ENCODE measurements at regions not wholly inside any gene's neighbourhood (a gene's known extent, or its start where the extent isn't known, plus 50 kb on each side); places are given as distances from the start of the nearest gene placed in this dataset.

DNA sequence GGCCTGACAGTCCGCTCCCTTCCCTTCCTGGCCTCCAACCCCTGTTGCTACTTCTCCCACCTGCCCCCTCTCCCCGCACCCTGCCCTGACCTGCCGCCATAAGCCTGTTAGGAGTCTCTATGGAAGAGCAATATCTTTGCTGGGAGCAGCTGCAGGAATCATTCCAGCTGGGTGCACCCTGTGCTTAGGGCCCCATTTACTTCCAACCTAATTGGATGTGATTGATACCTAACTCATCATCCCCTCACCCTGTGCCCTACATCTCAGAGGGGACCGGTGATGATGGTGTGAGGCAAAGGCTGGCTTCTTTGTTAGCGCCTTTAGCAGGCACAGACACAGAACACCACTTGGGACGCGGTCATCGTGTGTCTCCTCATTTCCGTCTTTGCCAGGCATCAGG lies 80.0 kb upstream of the FAM180A start:
- DNase-seq (ENCODE audit: low spot score): no peak

DNA sequence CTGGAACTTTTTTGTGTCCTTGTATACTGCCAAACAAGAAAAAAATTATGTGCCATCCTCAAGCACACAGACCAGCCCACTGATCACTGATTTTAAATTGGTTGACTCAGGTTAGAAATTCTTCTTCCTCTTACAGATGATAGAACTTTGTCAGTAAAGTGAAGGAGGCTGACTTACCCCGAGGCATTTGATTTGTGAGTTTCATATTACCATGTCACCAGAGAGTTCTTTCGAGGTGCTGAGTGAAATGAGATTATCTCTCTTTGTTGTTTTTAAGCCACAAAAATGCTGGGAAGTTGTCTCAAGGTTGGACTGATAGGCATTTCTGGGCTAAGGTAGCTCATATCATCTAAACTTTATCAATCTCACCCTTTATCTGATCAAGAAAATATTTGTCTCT lies 78.8 kb upstream of the FAM180A start:
- no peak for DNase-seq (ENCODE audit: low spot score)

DNA sequence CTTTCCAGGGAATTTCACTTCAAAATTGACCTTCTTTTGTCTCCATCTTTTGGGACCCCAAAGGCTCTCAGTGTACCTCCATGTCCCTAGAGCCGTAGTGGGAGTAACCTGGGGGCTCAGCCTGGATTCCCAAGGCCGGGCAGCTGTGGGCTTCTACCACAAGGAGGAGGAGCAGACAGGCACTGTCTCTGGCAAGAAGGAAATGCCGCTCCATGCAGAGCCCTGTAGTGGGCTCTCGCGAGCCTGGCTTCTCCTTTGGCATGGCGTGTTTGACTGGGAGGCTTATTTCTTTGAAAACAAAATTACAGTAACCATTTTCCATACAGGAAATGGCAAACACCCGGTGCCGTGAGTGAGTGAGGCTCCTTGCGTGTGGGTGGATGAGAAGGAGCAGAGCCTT lies 76.8 kb upstream of the FAM180A start:
- DNase-seq (ENCODE audit: low spot score): no peak

DNA sequence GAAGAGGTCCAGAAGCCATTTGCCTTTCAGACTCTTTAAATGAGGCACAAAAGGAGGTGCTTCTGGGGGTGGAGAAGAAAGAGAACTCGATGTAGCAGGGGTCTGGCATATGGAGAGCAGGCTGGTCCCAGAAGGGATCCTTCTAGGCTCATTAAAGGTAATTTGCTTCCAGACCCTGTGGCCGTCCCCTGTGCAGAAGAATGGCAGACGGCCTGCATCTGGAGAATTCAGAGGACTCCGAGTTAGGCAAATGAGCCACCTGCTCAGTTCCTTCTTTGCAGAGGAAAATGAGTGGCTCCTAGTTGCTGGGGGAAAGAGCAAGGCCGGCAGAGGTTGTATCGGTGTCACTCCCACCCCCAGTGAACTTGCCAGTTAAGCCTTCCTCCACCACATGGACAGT lies 73.8 kb upstream of the FAM180A start:
- DNase-seq (ENCODE audit: low spot score): no peak

DNA sequence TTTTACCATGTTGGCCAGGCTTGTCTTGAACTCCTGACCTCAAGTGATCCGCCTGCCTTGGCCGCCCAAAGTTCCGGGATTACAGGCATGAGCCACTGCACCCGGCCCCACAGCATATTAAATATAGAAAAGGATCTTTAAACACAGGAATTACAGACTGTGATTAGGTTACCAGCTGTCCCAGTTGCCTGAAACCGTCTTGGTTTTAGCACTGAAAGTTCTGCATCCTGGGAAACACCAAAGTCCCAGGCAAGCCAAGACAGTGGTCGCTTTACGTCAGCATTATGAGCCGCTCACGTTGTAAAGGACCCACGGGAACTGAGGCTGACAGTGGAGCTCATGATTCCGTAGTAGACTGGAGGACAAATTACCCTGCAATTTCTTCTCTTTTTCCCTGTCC lies 69.0 kb upstream of the FAM180A start:
- DNase-seq (ENCODE audit: low spot score): no peak

DNA sequence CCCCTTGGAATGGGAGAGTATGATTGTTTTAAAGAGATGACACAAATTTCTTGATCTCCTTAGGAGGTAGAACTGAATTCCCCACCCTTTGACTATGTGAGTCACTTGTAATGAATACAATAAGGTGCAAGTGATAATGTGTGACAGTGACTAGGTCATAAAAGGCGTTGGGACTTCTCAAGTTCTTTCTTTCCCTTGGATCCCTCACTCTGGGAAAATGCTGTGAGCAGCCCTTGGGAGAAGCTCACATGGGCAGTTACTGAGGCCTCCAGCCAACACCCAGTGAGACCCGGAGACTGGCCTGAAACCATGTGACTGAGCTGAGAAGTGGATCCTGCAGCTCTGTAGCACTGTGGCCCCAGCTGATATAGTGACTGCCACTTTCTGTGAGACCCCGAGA lies 66.4 kb upstream of the FAM180A start:
- DNase-seq (ENCODE audit: low spot score): no peak

DNA sequence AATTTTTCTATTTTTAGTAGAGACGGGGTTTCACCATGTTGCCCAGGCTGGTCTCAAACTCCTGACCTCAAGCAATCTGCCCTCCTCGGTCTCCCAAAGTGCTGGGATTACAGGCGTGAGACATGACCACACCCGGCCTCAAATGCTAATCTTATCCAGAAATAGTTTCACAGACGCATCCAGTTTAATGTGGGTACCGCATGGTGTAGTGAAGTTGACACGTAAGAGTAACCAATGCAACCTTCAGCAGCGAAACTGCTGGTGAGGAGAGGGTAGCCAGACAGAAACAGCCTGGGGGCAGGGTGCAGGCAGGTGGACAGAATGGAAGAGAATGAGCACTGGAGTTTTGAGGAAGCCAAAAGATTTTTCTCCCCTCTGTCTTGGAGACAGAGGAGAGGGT lies 63.5 kb upstream of the FAM180A start:
- DNase-seq (ENCODE audit: low spot score): no peak

GRCh38 chr7:135811506-135811905 lies 62.9 kb upstream of the FAM180A start:
- no peak for DNase-seq (ENCODE audit: low spot score)

DNA sequence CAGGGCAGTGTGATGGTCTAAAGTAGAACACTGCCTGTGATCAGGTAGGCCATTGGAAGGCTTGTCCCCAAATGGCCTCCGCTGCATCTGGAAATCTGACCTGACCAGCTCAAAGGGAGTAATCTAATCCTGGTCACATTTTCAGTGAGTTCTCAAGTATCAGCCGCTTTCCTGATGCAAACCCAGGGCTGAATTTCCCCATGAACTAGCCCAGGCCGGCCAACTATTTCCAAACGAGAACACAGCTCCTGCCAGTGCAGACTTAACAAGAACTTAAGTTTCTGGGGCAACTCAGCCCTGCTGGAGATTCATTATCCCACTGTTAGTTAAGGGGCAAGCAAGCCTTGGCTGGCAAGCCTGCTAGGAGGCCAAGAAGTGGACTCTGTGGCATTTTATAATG lies 59.6 kb upstream of the FAM180A start:
- DNase-seq (ENCODE audit: low spot score): no peak

GRCh38 chr7:135803143-135803542 lies 54.5 kb upstream of the FAM180A start:
- DNase-seq (ENCODE audit: low spot score): no peak

DNA sequence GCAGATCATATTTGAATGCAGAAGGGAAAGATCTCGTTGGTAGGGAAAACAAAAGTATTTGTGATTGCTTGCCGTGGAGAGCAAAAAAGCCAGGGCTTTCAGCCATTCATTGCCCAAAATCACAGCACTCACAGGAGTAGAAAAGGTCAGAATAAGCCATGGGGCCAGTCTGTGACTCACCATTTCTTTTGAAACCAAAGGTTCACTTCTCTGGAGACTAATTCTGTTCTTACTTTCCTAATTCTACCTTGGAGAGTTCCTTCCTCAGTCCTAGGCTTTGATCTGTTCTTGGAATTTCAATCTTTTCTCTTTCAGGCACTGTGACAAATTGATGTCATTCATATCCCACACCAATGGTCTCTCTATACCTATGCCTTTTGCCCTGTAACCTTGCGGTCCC lies 54.1 kb upstream of the FAM180A start:
- no peak for DNase-seq (ENCODE audit: low spot score)

DNA sequence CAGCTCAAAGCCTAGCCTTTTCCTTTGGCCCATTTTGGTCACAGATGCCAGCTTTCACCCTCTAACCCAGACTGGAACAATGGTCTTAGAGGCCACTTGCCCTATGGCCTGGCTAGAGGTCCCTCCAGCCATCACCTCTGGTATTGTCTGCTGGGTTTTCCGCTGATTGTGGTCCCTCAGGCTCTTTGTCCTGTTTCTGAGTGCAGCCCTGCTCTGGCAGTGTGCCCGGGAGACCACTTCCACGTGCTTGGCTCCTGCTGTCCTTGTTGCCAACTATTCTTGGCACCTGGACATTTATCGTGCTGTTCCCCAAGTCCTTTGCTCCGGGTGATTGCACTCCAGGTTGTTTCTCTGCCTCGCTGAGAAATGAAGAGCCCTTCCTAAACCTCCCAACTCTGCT lies 53.3 kb upstream of the FAM180A start:
- no peak for DNase-seq (ENCODE audit: low spot score)

DNA sequence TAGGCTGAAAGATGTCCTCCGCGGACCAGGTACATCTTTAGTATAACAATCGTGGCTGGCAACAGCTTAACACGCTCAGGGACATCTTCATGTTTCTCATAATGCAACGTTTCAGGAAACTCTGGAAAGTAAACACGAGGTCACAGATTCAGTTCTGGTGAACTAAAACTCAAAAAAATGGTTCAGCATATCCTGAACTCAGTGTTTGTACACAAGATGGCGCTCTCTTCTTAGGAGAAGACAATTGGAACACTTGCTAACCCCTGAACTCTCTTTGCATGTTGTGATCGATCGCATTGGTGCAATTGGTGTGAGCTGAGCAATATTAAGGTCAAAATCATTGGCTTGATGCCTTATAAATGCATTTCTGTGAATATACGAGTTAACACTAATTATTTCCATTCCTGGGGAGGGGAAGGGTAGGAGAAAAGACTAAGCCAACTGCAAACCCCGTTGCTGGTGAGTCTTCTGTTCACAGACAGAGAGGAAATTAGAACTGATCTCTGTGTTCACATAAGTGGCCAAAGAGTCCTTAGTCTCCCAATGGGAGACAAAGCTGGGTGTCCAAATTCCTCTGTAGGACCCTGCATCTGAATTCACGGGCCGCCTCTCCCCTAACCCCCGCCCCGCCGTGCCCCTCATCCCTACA lies 52.6 kb upstream of the FAM180A start:
- peak; percentile 43 for DNase-seq (ENCODE audit: low spot score)

GRCh38 chr7:135800560-135800959 lies 51.9 kb upstream of the FAM180A start:
- no peak for DNase-seq (ENCODE audit: low spot score)

DNA sequence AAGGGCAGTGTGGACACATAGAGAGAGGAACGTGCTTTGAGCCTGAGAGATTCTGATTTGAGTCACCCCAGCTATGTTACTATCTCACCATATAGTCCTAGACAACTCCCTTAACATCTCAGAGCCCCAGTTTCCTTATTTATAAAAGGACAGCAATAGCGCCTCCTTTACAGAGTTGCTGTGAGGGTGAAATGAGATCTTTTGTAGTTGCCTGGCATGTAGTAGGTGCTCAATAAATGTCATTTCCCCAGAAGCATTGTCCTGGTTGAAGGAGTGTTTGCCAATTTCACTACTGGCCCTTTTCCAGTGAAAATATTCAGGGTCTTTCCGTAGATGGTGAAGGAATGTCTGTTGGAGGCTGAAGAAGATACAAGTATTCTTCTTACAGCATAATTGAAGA lies 51.3 kb upstream of the FAM180A start:
- DNase-seq (ENCODE audit: low spot score): no peak

Data from HuH-7.5 (cell line).